ENCODE measurements at regions not wholly inside any gene's neighbourhood (a gene's known extent, or its start where the extent isn't known, plus 50 kb on each side); places are given as distances from the start of the nearest gene placed in this dataset.

DNA sequence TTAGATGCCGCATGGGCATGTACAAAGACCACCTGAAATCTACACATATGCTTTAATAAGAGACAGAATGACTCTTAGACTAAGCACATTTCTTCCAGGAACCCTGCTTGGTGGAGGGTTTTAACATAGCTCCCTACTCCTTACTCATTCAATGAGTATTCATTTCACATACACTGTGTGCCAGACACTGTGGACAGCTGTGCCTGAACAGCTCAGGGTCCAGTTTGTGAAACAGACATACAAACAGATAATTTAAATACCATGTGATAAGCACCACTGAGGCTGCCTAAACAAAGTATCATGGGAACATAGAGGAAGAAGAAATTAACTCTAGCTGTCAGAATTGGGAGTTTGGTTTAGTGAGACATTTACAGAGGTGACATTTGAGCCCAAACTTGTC, 65.2 kb upstream of the ITPRID1 start:
- Mint-ChIP-seq H3K9me3 (peaks cover 7% of the 10 kb centered on the region), H3K27me3 (ENCODE audit: insufficient read depth) (peaks cover 24% of the 10 kb centered on the region), H3K4me3 (no peak overlapping the region), H3K36me3 (ENCODE audit: low read depth) (no peaks in the 10 kb centered on the region), H3K4me1 (peaks cover 21% of the 10 kb centered on the region), H3K27ac (no peak overlapping the region)
- H3K27ac ChIP-seq (ENCODE audit: low read depth, low read length) = no peak overlapping the region
- peaks cover 14% of the 10 kb centered on the region for H3K9me3 ChIP-seq (ENCODE audit: control insufficient read depth, low read length)
- peaks cover 10% of the 10 kb centered on the region for H3K4me1 ChIP-seq (ENCODE audit: control insufficient read depth, insufficient read depth, low read length)
- WGBS, 2 experiments (ENCODE audit: insufficient coverage in 1 of 2, insufficient read length in 1 of 2) = 100% methylated on average over 1 of the region's 1 CpG; no CpG with 5 or more reads in 1 of the 2 experiments
- no peaks in the 10 kb centered on the region for H3K27me3 ChIP-seq (ENCODE audit: control insufficient read depth, insufficient read depth, low read length, poor library complexity, severe bottlenecking)
- no peak overlapping the region for H3K9ac ChIP-seq (ENCODE audit: extremely low read depth, low read length, poor library complexity, severe bottlenecking)
- no peak overlapping the region for H3K4me3 ChIP-seq (ENCODE audit: low read length)
- TF ChIP-seq CTCF (conservative IDR thresholded peaks at IDR 0.05) = no peak
- DNase-seq = no peak
- no peaks in the 10 kb centered on the region for H3K36me3 ChIP-seq (ENCODE audit: control insufficient read depth, insufficient read depth, low read length)

DNA sequence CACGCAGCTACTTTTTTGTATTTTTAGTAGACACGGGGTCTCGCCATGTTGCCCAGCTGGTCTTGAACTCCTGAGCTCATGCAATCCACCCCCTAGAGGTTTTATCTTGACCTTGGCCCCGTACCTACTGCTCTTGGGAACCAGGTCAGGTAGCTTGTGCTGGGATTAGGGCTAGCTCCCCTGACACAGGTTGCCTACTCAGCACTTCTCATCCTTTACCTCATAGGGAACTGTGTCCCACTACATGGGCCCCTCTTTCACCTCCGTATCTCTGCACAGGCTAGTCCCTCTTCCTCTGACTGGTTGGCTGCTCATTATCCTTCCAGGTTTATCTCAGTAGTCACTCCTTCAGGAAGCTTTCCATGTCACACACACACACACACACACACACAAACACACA, 58.0 kb upstream of the ITPRID1 start:
- Histone ChIP-seq H3K36me3 (ENCODE audit: control insufficient read depth, insufficient read depth, low read length) (no peaks in the 10 kb centered on the region), H3K4me1 (ENCODE audit: control insufficient read depth, insufficient read depth, low read length) (peaks cover 3% of the 10 kb centered on the region), H3K27me3 (ENCODE audit: control insufficient read depth, insufficient read depth, low read length, poor library complexity, severe bottlenecking) (peaks cover 7% of the 10 kb centered on the region), H3K9me3 (ENCODE audit: control insufficient read depth, low read length) (peaks cover 11% of the 10 kb centered on the region), H3K4me3 (ENCODE audit: low read length) (no peak overlapping the region), H3K9ac (ENCODE audit: extremely low read depth, low read length, poor library complexity, severe bottlenecking) (no peak overlapping the region), H3K27ac (ENCODE audit: low read depth, low read length) (no peak overlapping the region)
- DNase-seq = no peak
- peaks cover 5% of the 10 kb centered on the region for H3K9me3 Mint-ChIP-seq
- H3K27ac Mint-ChIP-seq = no peak overlapping the region
- WGBS, 2 experiments (ENCODE audit: insufficient coverage in 1 of 2, insufficient read length in 1 of 2) = 95 to 100% methylated on average over 3 to 5 of the region's 5 CpGs
- H3K36me3 Mint-ChIP-seq (ENCODE audit: low read depth) = peaks cover 3% of the 10 kb centered on the region
- H3K27me3 Mint-ChIP-seq (ENCODE audit: insufficient read depth) = peaks cover 57% of the 10 kb centered on the region
- peaks cover 15% of the 10 kb centered on the region for H3K4me1 Mint-ChIP-seq
- no peak for TF ChIP-seq CTCF (conservative IDR thresholded peaks at IDR 0.05)
- H3K4me3 Mint-ChIP-seq = no peak overlapping the region

DNA sequence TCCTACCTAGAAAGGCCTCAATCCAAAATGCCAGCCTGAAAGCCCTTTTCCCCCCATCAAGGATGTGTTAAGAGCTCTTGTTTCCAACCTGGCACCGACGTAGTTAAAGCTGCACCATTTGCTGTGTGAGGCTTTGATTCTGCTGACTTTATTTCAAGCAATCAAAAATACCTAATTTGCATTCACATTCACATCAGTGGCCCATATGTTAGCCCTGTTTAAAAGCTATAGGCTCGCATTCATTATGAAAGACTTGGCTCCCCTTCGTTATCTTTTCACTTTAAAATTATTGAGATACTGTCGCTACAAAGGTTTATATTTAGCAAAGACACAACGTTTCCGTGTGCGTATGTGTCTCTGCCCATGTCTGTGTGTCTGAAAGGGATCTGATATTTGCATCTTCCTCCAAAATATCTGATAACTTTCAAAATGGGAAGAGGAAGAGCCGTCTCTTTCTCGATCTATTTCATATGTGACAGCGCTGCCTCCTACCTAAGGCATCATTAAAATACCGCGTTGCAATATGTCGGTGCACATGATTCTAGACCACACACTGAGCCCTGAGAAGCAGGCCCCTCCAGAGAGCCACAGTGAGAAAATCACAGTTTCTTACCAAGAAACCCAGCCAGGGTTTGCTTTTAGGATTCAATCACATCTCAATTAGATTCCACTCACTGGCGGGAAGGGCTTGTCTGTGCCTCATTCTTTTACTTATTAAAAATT, 57.1 kb upstream of the ITPRID1 start:
- peaks cover 3% of the 10 kb centered on the region for H3K4me1 ChIP-seq (ENCODE audit: control insufficient read depth, insufficient read depth, low read length)
- 86 to 95% methylated on average over 10 to 15 of the region's 15 CpGs for WGBS, 2 experiments (ENCODE audit: insufficient coverage in 1 of 2, insufficient read length in 1 of 2)
- H3K9me3 ChIP-seq (ENCODE audit: control insufficient read depth, low read length) = peaks cover 11% of the 10 kb centered on the region
- Mint-ChIP-seq H3K27ac (no peak overlapping the region), H3K27me3 (ENCODE audit: insufficient read depth) (peaks cover 57% of the 10 kb centered on the region), H3K36me3 (ENCODE audit: low read depth) (peaks cover 7% of the 10 kb centered on the region), H3K4me1 (peaks cover 15% of the 10 kb centered on the region), H3K4me3 (no peak overlapping the region), H3K9me3 (peaks cover 5% of the 10 kb centered on the region)
- H3K27ac ChIP-seq (ENCODE audit: low read depth, low read length) = no peak overlapping the region
- TF ChIP-seq CTCF (conservative IDR thresholded peaks at IDR 0.05) = no peak
- DNase-seq = no peak
- no peaks in the 10 kb centered on the region for H3K36me3 ChIP-seq (ENCODE audit: control insufficient read depth, insufficient read depth, low read length)
- peaks cover 7% of the 10 kb centered on the region for H3K27me3 ChIP-seq (ENCODE audit: control insufficient read depth, insufficient read depth, low read length, poor library complexity, severe bottlenecking)
- no peak overlapping the region for H3K4me3 ChIP-seq (ENCODE audit: low read length)
- no peak overlapping the region for H3K9ac ChIP-seq (ENCODE audit: extremely low read depth, low read length, poor library complexity, severe bottlenecking)
